ENCODE measurements at regions not wholly inside any gene's neighbourhood (a gene's known extent, or its start where the extent isn't known, plus 50 kb on each side); places are given as distances from the start of the nearest gene placed in this dataset.

DNA sequence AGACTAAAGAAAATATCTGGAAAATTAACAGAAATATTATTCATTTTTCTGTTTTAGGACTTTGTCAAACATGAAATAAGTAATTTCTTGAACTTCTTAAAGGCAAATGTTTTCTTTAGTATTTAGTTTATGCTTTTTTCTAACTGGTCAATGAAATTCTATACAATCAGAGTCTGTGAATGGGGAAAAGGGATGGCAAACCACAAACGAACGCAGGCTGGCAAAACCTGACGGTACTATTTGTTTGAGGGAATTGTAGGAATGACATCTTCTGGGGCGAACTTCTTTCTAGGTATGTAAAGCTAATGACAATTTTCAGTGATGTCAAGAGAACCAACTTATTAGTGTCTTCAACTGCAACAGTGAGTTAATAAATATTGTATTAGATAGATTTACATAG is 156.0 kb downstream of the SIPA1L2 start:
- H3K9me3 ChIP-seq (replicated peaks; ENCODE audit: insufficient read depth, low read length) = no peaks in the 10 kb centered on the region
- DNase-seq = no peak
- H3K79me2 ChIP-seq (ENCODE audit: low read length) = no peaks in the 10 kb centered on the region
- H3K4me3 ChIP-seq (ENCODE audit: low read length) = no peak overlapping the region
- no peaks in the 10 kb centered on the region for H3F3A ChIP-seq (ENCODE audit: insufficient read depth, low read length)
- no peaks in the 10 kb centered on the region for H3K27me3 ChIP-seq (replicated peaks; ENCODE audit: insufficient read depth, low read length)
- H4K20me1 ChIP-seq (ENCODE audit: insufficient read depth, low read length) = no peaks in the 10 kb centered on the region
- H3K4me1 ChIP-seq (ENCODE audit: low read length) = no peaks in the 10 kb centered on the region
- no peak overlapping the region for H2AFZ ChIP-seq (ENCODE audit: low read length)
- no peak overlapping the region for H3K9ac ChIP-seq (ENCODE audit: low read length)
- H3K4me2 ChIP-seq (ENCODE audit: low read depth, low read length) = no peak overlapping the region
- H3K36me3 ChIP-seq (replicated peaks; ENCODE audit: insufficient read depth, low read length) = no peaks in the 10 kb centered on the region
- no peaks in the 10 kb centered on the region for H3K9me2 ChIP-seq (replicated peaks; ENCODE audit: insufficient read depth, low read length)
- no peak for TF ChIP-seq EZH2 (optimal IDR thresholded peaks at IDR 0.05; ENCODE audit: low read depth, low read length)
- no peak for TF ChIP-seq EZH2phosphoT487 (IDR thresholded peaks at IDR 0.05; ENCODE audit: low read length)
- TF ChIP-seq, protein P1, sequence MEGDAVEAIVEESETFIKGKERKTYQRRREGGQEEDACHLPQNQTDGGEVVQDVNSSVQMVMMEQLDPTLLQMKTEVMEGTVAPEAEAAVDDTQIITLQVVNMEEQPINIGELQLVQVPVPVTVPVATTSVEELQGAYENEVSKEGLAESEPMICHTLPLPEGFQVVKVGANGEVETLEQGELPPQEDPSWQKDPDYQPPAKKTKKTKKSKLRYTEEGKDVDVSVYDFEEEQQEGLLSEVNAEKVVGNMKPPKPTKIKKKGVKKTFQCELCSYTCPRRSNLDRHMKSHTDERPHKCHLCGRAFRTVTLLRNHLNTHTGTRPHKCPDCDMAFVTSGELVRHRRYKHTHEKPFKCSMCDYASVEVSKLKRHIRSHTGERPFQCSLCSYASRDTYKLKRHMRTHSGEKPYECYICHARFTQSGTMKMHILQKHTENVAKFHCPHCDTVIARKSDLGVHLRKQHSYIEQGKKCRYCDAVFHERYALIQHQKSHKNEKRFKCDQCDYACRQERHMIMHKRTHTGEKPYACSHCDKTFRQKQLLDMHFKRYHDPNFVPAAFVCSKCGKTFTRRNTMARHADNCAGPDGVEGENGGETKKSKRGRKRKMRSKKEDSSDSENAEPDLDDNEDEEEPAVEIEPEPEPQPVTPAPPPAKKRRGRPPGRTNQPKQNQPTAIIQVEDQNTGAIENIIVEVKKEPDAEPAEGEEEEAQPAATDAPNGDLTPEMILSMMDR (IDR thresholded peaks at IDR 0.05; ENCODE audit: low read length) = no peak
- H3K27ac ChIP-seq (ENCODE audit: low read length) = no peak overlapping the region

DNA sequence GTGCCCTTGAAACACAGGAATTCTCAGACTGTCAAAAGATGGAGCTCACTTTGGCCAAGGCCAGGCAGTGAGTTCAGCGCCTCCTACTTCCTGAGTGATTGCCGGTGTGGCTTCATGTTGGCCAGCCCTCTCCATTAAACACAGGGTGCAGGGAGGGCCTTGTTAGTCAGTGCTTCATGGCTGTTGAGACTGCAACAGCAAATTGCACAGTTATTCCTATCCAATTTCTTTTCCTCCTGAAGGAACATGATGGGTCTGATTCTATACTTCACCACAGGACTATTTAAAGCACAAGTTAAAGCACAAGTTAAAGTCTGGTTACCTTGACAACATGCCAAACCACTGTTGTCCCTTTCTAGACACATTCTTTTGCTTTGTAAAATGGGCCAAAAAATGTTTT is 156.6 kb downstream of the SIPA1L2 start:
- no peak overlapping the region for H3K9ac ChIP-seq (ENCODE audit: low read length)
- H3K9me2 ChIP-seq (replicated peaks; ENCODE audit: insufficient read depth, low read length) = no peaks in the 10 kb centered on the region
- H3K4me2 ChIP-seq (ENCODE audit: low read depth, low read length) = no peak overlapping the region
- no peaks in the 10 kb centered on the region for H3K36me3 ChIP-seq (replicated peaks; ENCODE audit: insufficient read depth, low read length)
- no peak for DNase-seq
- H2AFZ ChIP-seq (ENCODE audit: low read length) = no peak overlapping the region
- H3K27ac ChIP-seq (ENCODE audit: low read length) = no peak overlapping the region
- no peaks in the 10 kb centered on the region for H3K27me3 ChIP-seq (replicated peaks; ENCODE audit: insufficient read depth, low read length)
- no peaks in the 10 kb centered on the region for H3F3A ChIP-seq (ENCODE audit: insufficient read depth, low read length)
- no peaks in the 10 kb centered on the region for H4K20me1 ChIP-seq (ENCODE audit: insufficient read depth, low read length)
- no peak overlapping the region for H3K4me3 ChIP-seq (ENCODE audit: low read length)
- no peaks in the 10 kb centered on the region for H3K79me2 ChIP-seq (ENCODE audit: low read length)
- H3K9me3 ChIP-seq (replicated peaks; ENCODE audit: insufficient read depth, low read length) = no peaks in the 10 kb centered on the region
- TF ChIP-seq EZH2phosphoT487 (IDR thresholded peaks at IDR 0.05; ENCODE audit: low read length) (no peak), EZH2 (optimal IDR thresholded peaks at IDR 0.05; ENCODE audit: low read depth, low read length) (no peak)
- TF ChIP-seq, protein P1 (IDR thresholded peaks at IDR 0.05; ENCODE audit: low read length) = no peak
- H3K4me1 ChIP-seq (ENCODE audit: low read length) = no peaks in the 10 kb centered on the region

- TF ChIP-seq EZH2phosphoT487 (IDR thresholded peaks at IDR 0.05; ENCODE audit: low read length) (no peak), EZH2 (optimal IDR thresholded peaks at IDR 0.05; ENCODE audit: low read depth, low read length) (no peak)
- TF ChIP-seq, protein P1 (IDR thresholded peaks at IDR 0.05; ENCODE audit: low read length) = no peak
- no peak overlapping the region for H3K9ac ChIP-seq (ENCODE audit: low read length)
- H3K36me3 ChIP-seq (replicated peaks; ENCODE audit: insufficient read depth, low read length) = no peaks in the 10 kb centered on the region
- DNase-seq = no peak
- H3K9me3 ChIP-seq (replicated peaks; ENCODE audit: insufficient read depth, low read length) = no peaks in the 10 kb centered on the region
- no peaks in the 10 kb centered on the region for H3F3A ChIP-seq (ENCODE audit: insufficient read depth, low read length)
- no peaks in the 10 kb centered on the region for H4K20me1 ChIP-seq (ENCODE audit: insufficient read depth, low read length)
- no peaks in the 10 kb centered on the region for H3K27me3 ChIP-seq (replicated peaks; ENCODE audit: insufficient read depth, low read length)
- H3K4me1 ChIP-seq (ENCODE audit: low read length) = no peaks in the 10 kb centered on the region
- no peak overlapping the region for H3K27ac ChIP-seq (ENCODE audit: low read length)
- H2AFZ ChIP-seq (ENCODE audit: low read length) = no peak overlapping the region
- H3K4me3 ChIP-seq (ENCODE audit: low read length) = no peak overlapping the region
- no peak overlapping the region for H3K4me2 ChIP-seq (ENCODE audit: low read depth, low read length)
- no peaks in the 10 kb centered on the region for H3K79me2 ChIP-seq (ENCODE audit: low read length)
- no peaks in the 10 kb centered on the region for H3K9me2 ChIP-seq (replicated peaks; ENCODE audit: insufficient read depth, low read length)
Measured at GRCh38 chr1:232472485-232473041, 157.4 kb downstream of the SIPA1L2 start.
